ENCODE measurements at regions not wholly inside any gene's neighbourhood (a gene's known extent, or its start where the extent isn't known, plus 50 kb on each side); places are given as distances from the start of the nearest gene placed in this dataset.

GRCh38 chrX:138866643-138867042 lies 155.1 kb upstream of the FGF13 start:
- no peak overlapping the region for H3K27ac Mint-ChIP-seq
- H3K36me3 Mint-ChIP-seq (ENCODE audit: low read depth), result no peaks in the 10 kb centered on the region
- H3K79me2 ChIP-seq (replicated peaks; ENCODE audit: insufficient read depth), result no peaks in the 10 kb centered on the region
- no peak overlapping the region for H3K4me2 ChIP-seq
- no peaks in the 10 kb centered on the region for H3K27me3 ChIP-seq (ENCODE audit: insufficient read depth)
- H3K4me1 Mint-ChIP-seq, result peaks cover 5% of the 10 kb centered on the region
- DNase-seq (ENCODE audit: low spot score) (no peak), ATAC-seq (no peak)
- no peak overlapping the region for H3K27ac ChIP-seq (ENCODE audit: low read depth)
- H3K9me3 Mint-ChIP-seq, result no peaks in the 10 kb centered on the region
- no peak for TF ChIP-seq JUNB (IDR thresholded peaks at IDR 0.05; ENCODE audit: unreplicated experiment)
- TF ChIP-seq EZH2 (IDR thresholded peaks at IDR 0.05; ENCODE audit: low read depth, unreplicated experiment), result no peak
- TF ChIP-seq STAT1 (IDR thresholded peaks at IDR 0.05; ENCODE audit: unreplicated experiment), result no peak
- TF ChIP-seq EZH2phosphoT487 (IDR thresholded peaks at IDR 0.05; ENCODE audit: unreplicated experiment), result no peak
- no peak for TF ChIP-seq REST (IDR thresholded peaks at IDR 0.05; ENCODE audit: unreplicated experiment)
- TF ChIP-seq NANOG (IDR thresholded peaks at IDR 0.05; ENCODE audit: borderline replicate concordance), result no peak
- no peak for TF ChIP-seq CTCF (conservative IDR thresholded peaks at IDR 0.05; ENCODE audit: low read depth in 2 of 2)
- no peak for TF ChIP-seq CREB1 (CRISPR knock-in tag; IDR thresholded peaks at IDR 0.05; ENCODE audit: low read depth)
- TF ChIP-seq ZNF331 (CRISPR knock-in tag; IDR thresholded peaks at IDR 0.05; ENCODE audit: low read depth), result no peak
- no peak for TF ChIP-seq ZNF462 (CRISPR knock-in tag; IDR thresholded peaks at IDR 0.05)
- no peaks in the 10 kb centered on the region for H3F3A ChIP-seq (replicated peaks; ENCODE audit: low read depth)
- H3K27me3 Mint-ChIP-seq (ENCODE audit: insufficient read depth, low read depth, poor library complexity), result peaks cover 1% of the 10 kb centered on the region
- no peaks in the 10 kb centered on the region for H4K20me1 ChIP-seq (replicated peaks; ENCODE audit: insufficient read depth)
- H3K4me3 Mint-ChIP-seq, result no peak overlapping the region
- no peaks in the 10 kb centered on the region for H3K9me2 ChIP-seq (ENCODE audit: insufficient read depth)
- no peaks in the 10 kb centered on the region for H3K36me3 ChIP-seq (ENCODE audit: insufficient read depth)
- no peaks in the 10 kb centered on the region for H3K4me1 ChIP-seq (ENCODE audit: insufficient read depth)
- H2AFZ ChIP-seq, result no peak overlapping the region
- no peak overlapping the region for H3K4me3 ChIP-seq
